ENCODE measurements at regions not wholly inside any gene's neighbourhood (a gene's known extent, or its start where the extent isn't known, plus 50 kb on each side); places are given as distances from the start of the nearest gene placed in this dataset.
A peak's percentile ranks its signal among the peaks of the same experiment; 100 is the strongest.
"Not testable (repeated sequence)": the region's sequence is repeated elsewhere in the genome, so short reads cannot be mapped to it uniquely, and the experiment has no call there.

- in situ Hi-C loops (cut with HindIII; ENCODE audit: low pct_unique_long_range_greater_than_20kb, low sequenced_read_pairs): no loop called here
Observed at GRCh38 chr1:30524840-30525617, 198.4 kb downstream of the MATN1 start.

GRCh38 chr1:30524025-30524555, 199.3 kb downstream of the MATN1 start:
- DNase-seq (ENCODE audit: low read depth); in situ Hi-C loops (cut with HindIII; ENCODE audit: low pct_unique_long_range_greater_than_20kb, low sequenced_read_pairs): not testable (repeated sequence)

More at GRCh38 chr1:30524840-30525617, 198.4 kb downstream of the MATN1 start:
- DNase-seq (ENCODE audit: low read depth): no peak

- DNase-seq (ENCODE audit: low read depth): peak; percentile 60
- in situ Hi-C loops (cut with HindIII; ENCODE audit: low pct_unique_long_range_greater_than_20kb, low sequenced_read_pairs): no loop called here
Observed at GRCh38 chr1:30523055-30524020, 200.0 kb downstream of the MATN1 start.

- no peak for DNase-seq (ENCODE audit: low read depth)
- in situ Hi-C loops (cut with HindIII; ENCODE audit: low pct_unique_long_range_greater_than_20kb, low sequenced_read_pairs): no loop called here
Observed at GRCh38 chr1:30522031-30523004, 201.1 kb downstream of the MATN1 start.

- in situ Hi-C loops (cut with HindIII; ENCODE audit: low pct_unique_long_range_greater_than_20kb, low sequenced_read_pairs): no loop called here
- no peak for DNase-seq (ENCODE audit: low read depth)
Observed at GRCh38 chr1:30521261-30521865, 202.0 kb downstream of the MATN1 start.

GRCh38 chr1:30520476-30520875, 202.9 kb downstream of the MATN1 start:
- in situ Hi-C loops (cut with HindIII; ENCODE audit: low pct_unique_long_range_greater_than_20kb, low sequenced_read_pairs): no loop called here

GRCh38 chr1:30519201-30519763, 204.1 kb downstream of the MATN1 start:
- in situ Hi-C loops (cut with HindIII; ENCODE audit: low pct_unique_long_range_greater_than_20kb, low sequenced_read_pairs): no loop called here
- no peak for DNase-seq (ENCODE audit: low read depth)

More at GRCh38 chr1:30520476-30520875, 202.9 kb downstream of the MATN1 start:
- DNase-seq (ENCODE audit: low read depth): no peak

- in situ Hi-C loops (cut with HindIII; ENCODE audit: low pct_unique_long_range_greater_than_20kb, low sequenced_read_pairs): no loop called here
- no peak for DNase-seq (ENCODE audit: low read depth)
Observed at GRCh38 chr1:30518696-30519095, 204.7 kb downstream of the MATN1 start.

- in situ Hi-C loops (cut with HindIII; ENCODE audit: low pct_unique_long_range_greater_than_20kb, low sequenced_read_pairs): no loop called here
Observed at GRCh38 chr1:30518186-30518585, 205.2 kb downstream of the MATN1 start.

GRCh38 chr1:30517666-30518065, 205.7 kb downstream of the MATN1 start:
- in situ Hi-C loops (cut with HindIII; ENCODE audit: low pct_unique_long_range_greater_than_20kb, low sequenced_read_pairs); DNase-seq (ENCODE audit: low read depth): not testable (repeated sequence)

More at GRCh38 chr1:30518186-30518585, 205.2 kb downstream of the MATN1 start:
- no peak for DNase-seq (ENCODE audit: low read depth)

GRCh38 chr1:30517241-30517640, 206.1 kb downstream of the MATN1 start:
- DNase-seq (ENCODE audit: low read depth); in situ Hi-C loops (cut with HindIII; ENCODE audit: low pct_unique_long_range_greater_than_20kb, low sequenced_read_pairs): not testable (repeated sequence)

GRCh38 chr1:30516485-30516858, 206.9 kb downstream of the MATN1 start:
- in situ Hi-C loops (cut with HindIII; ENCODE audit: low pct_unique_long_range_greater_than_20kb, low sequenced_read_pairs): no loop called here

GRCh38 chr1:30515755-30516484, 207.5 kb downstream of the MATN1 start:
- in situ Hi-C loops (cut with HindIII; ENCODE audit: low pct_unique_long_range_greater_than_20kb, low sequenced_read_pairs): no loop called here
- no peak for DNase-seq (ENCODE audit: low read depth)

More at GRCh38 chr1:30516485-30516858, 206.9 kb downstream of the MATN1 start:
- DNase-seq (ENCODE audit: low read depth): no peak

GRCh38 chr1:30514945-30515344, 208.4 kb downstream of the MATN1 start:
- in situ Hi-C loops (cut with HindIII; ENCODE audit: low pct_unique_long_range_greater_than_20kb, low sequenced_read_pairs): no loop called here

GRCh38 chr1:30514137-30514654, 209.2 kb downstream of the MATN1 start:
- in situ Hi-C loops (cut with HindIII; ENCODE audit: low pct_unique_long_range_greater_than_20kb, low sequenced_read_pairs): no loop called here

More at GRCh38 chr1:30514945-30515344, 208.4 kb downstream of the MATN1 start:
- DNase-seq (ENCODE audit: low read depth): no peak

More at GRCh38 chr1:30514137-30514654, 209.2 kb downstream of the MATN1 start:
- no peak for DNase-seq (ENCODE audit: low read depth)
